ENCODE measurements at regions not wholly inside any gene's neighbourhood (a gene's known extent, or its start where the extent isn't known, plus 50 kb on each side); places are given as distances from the start of the nearest gene placed in this dataset.

- no peak for TF ChIP-seq CTCF (IDR thresholded peaks at IDR 0.05)
- no peak for TF ChIP-seq POLR2A (IDR thresholded peaks at IDR 0.05)
These were observed 270.9 kb upstream of the NBEA start for GRCh38 chr13:34671137-34671536.

Data from thyroid gland (tissue), 4 donors.